GM19025 (cell line): ENCODE measurements at regions not wholly inside any gene's neighbourhood (a gene's known extent, or its start where the extent isn't known, plus 50 kb on each side); places are given as distances from the start of the nearest gene placed in this dataset.
A peak's percentile ranks its signal among the peaks of the same experiment; 100 is the strongest.
"Not testable (repeated sequence)": the region's sequence is repeated elsewhere in the genome, so short reads cannot be mapped to it uniquely, and the experiment has no call there.

ENCODE experiments used
- ATAC-seq: cut with Tn5 transposase; IDR thresholded peaks from one replicate; pipeline ENCODE4 v1.9.1; 2021; ENCODE audit warnings: mild to moderate bottlenecking, low read depth, moderate library complexity; ENCODE audit not compliant: unreplicated experiment

GRCh38 chr9:41646246-41646645 lies 457.1 kb upstream of the ZNG1F start:
- not testable (repeated sequence) for ATAC-seq

- peak; percentile 99 for ATAC-seq
Observed at GRCh38 chr9:41643571-41644279, 454.6 kb upstream of the ZNG1F start.

DNA sequence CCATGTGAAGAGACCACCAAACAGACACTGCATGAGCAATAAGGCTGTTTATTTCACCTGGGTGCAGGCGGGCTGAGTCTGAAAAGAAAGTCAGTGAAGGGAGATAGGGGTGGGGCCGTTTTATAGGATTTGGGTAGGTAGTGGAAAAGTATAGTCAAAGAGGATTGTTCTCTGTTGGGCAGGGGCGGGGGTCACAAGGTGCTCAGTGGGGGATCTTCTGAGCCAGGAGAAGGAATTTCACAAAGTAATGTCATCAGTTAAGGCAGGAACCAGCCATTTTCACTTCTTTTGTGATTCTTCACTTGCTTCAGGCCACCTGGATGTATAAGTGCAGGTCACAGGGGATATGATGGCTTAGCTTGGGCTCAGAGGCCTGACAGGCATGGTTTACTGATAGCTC lies 444.6 kb upstream of the ZNG1F start:
- ATAC-seq = not testable (repeated sequence)

DNA sequence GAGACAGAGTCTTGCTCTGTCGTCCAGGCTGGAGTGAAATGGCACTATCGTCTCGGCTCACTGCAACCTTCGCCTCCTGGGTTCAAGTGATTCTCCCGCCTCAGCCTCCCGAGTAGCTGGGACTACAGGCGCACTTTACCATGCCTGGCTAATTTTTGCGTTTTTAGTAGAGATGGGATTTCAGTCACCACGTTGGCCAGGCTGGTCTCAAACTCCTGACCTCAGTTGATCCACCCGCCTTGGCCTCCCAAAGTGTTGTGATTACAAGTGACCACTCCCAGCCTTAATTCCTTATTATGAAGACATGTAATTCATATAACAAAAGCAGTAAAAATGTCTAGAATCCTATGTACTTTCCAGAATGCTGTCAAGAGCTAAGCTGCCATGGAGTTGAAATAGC lies 434.5 kb upstream of the ZNG1F start:
- not testable (repeated sequence) for ATAC-seq

GRCh38 chr9:41619254-41619653 lies 430.1 kb upstream of the ZNG1F start:
- not testable (repeated sequence) for ATAC-seq

- not testable (repeated sequence) for ATAC-seq
Observed at GRCh38 chr9:41606961-41607547, 417.9 kb upstream of the ZNG1F start.

GRCh38 chr9:41565572-41565971 lies 376.5 kb upstream of the ZNG1F start:
- ATAC-seq = not testable (repeated sequence)
